OCI-LY3 (cell line): ENCODE measurements at regions not wholly inside any gene's neighbourhood (a gene's known extent, or its start where the extent isn't known, plus 50 kb on each side); places are given as distances from the start of the nearest gene placed in this dataset.

Experiments
- H2AFZ ChIP-seq: fragments of 200-600, 300-600 bp; shearing (Covaris generic); 2 replicates; pipeline ENCODE4 v1.6.0; 2014; ENCODE audit warnings: antibody characterized with exemption, low read depth, low read length
- H3K27ac ChIP-seq: fragments of 200-600, 300-600 bp; sonication (generic); 2 replicates; pipeline ENCODE4 v1.5.1; 2014; ENCODE audit warnings: mild to moderate bottlenecking, low read length, moderate library complexity, mixed read lengths
- H3K27me3 ChIP-seq: fragments of 200-600, 300-600 bp; sonication (generic); 2 replicates; pipeline ENCODE4 v1.6.1; 2014; ENCODE audit warnings: low read depth, low read length, mixed read lengths
- H3K36me3 ChIP-seq: fragments of 200-600, 300-600 bp; sonication (generic); replicated peaks from 2 replicates; pipeline ENCODE3; 2014; ENCODE audit warnings: low read depth, low read length, mixed read lengths
- H3K4me1 ChIP-seq: fragments of 300-600, 200-600 bp; sonication (generic); 2 replicates; pipeline ENCODE4 v1.6.1; 2014; ENCODE audit warnings: low read length, mixed read lengths
- H3K4me2 ChIP-seq: fragments of 200-600, 300-600 bp; sonication (generic); 2 replicates; pipeline ENCODE4 v1.6.1; 2014; ENCODE audit warnings: low read length, mixed read lengths
- H3K4me3 ChIP-seq: fragments of 300-600, 200-600 bp; sonication (generic); 2 replicates; pipeline ENCODE4 v1.5.1; 2014; ENCODE audit warnings: antibody characterized with exemption, mild to moderate bottlenecking, low read length, moderate library complexity
- H3K79me2 ChIP-seq: fragments of 300-600, 200-600 bp; shearing (Covaris generic); 2 replicates; pipeline ENCODE4 v1.6.1; 2014; ENCODE audit warnings: mild to moderate bottlenecking, low read length, mixed read lengths
- H3K9ac ChIP-seq: fragments of 300-600, 200-600 bp; shearing (Covaris generic); 2 replicates; pipeline ENCODE4 v1.6.0; 2014; ENCODE audit warnings: mild to moderate bottlenecking, low read length, moderate library complexity
- H3K9me3 ChIP-seq: fragments of 200-600, 300-600 bp; shearing (Covaris generic); 2 replicates; pipeline ENCODE4 v1.6.1; 2014; ENCODE audit warnings: low read length, mixed read lengths; ENCODE audit not compliant: insufficient read depth
- H4K20me1 ChIP-seq: fragments of 200-600, 300-600 bp; sonication (generic); 2 replicates; pipeline ENCODE4 v1.6.1; 2016; ENCODE audit warnings: low read length, mixed read lengths; ENCODE audit not compliant: insufficient read depth
- CTCF ChIP-seq: fragments of 200-600, 300-600 bp; sonication (generic); IDR thresholded peaks from 2 replicates; pipeline ENCODE4 v1.5.1; 2014; ENCODE audit warnings: antibody characterized with exemption, low read length, low read depth
- EZH2phosphoT487 ChIP-seq: fragments of 200-600 bp; shearing (Covaris generic); IDR thresholded peaks from 2 replicates; pipeline ENCODE4 v1.6.1; 2018; ENCODE audit warnings: antibody characterized with exemption, mixed run types, low read depth

GRCh38 chr22:49566141-49566541, 261.5 kb downstream of the BRD1 start:
- Histone ChIP-seq H3K9me3 (no peaks in the 10 kb centered on the region), H3K4me2 (no peak overlapping the region), H2AFZ (no peak overlapping the region)

GRCh38 chr22:49565516-49565855, 262.2 kb downstream of the BRD1 start:
- H3K9me3 ChIP-seq: no peaks in the 10 kb centered on the region
- H3K9ac ChIP-seq: no peak overlapping the region
- no peaks in the 10 kb centered on the region for H3K4me1 ChIP-seq
- no peak overlapping the region for H3K4me2 ChIP-seq
- no peak overlapping the region for H2AFZ ChIP-seq
- peaks cover 5% of the 10 kb centered on the region; the same call in 1 of the 2 replicates for H4K20me1 ChIP-seq
- H3K36me3 ChIP-seq: no peaks in the 10 kb centered on the region
- no peak overlapping the region for H3K4me3 ChIP-seq
- no peak overlapping the region for H3K27ac ChIP-seq
- no peaks in the 10 kb centered on the region for H3K79me2 ChIP-seq
- H3K27me3 ChIP-seq: no peaks in the 10 kb centered on the region
- no peak for TF ChIP-seq EZH2phosphoT487
- no peak for TF ChIP-seq CTCF

More at GRCh38 chr22:49566141-49566541, 261.5 kb downstream of the BRD1 start:
- Histone ChIP-seq H3K27me3 (no peaks in the 10 kb centered on the region), H3K79me2 (no peaks in the 10 kb centered on the region), H3K4me3 (no peak overlapping the region), H3K9ac (no peak overlapping the region), H3K27ac (no peak overlapping the region), H3K36me3 (no peaks in the 10 kb centered on the region), H4K20me1 (peaks cover 5% of the 10 kb centered on the region; the same call in 1 of the 2 replicates), H3K4me1 (no peaks in the 10 kb centered on the region)
- no peak for TF ChIP-seq EZH2phosphoT487
- no peak for TF ChIP-seq CTCF

- Histone ChIP-seq H3K27ac (no peak overlapping the region), H3K79me2 (no peaks in the 10 kb centered on the region), H4K20me1 (peaks cover 5% of the 10 kb centered on the region; the same call in 1 of the 2 replicates), H2AFZ (no peak overlapping the region), H3K4me2 (no peak overlapping the region), H3K9ac (no peak overlapping the region), H3K36me3 (no peaks in the 10 kb centered on the region), H3K27me3 (no peaks in the 10 kb centered on the region), H3K9me3 (no peaks in the 10 kb centered on the region), H3K4me3 (no peak overlapping the region), H3K4me1 (no peaks in the 10 kb centered on the region)
- TF ChIP-seq CTCF (no peak), EZH2phosphoT487 (no peak)
Observed at GRCh38 chr22:49564666-49565515, 262.8 kb downstream of the BRD1 start.

- TF ChIP-seq EZH2phosphoT487: no peak
- TF ChIP-seq CTCF: no peak
- Histone ChIP-seq H3K4me3 (no peak overlapping the region), H3K36me3 (no peaks in the 10 kb centered on the region), H3K4me2 (no peak overlapping the region), H4K20me1 (peaks cover 5% of the 10 kb centered on the region; the same call in 1 of the 2 replicates), H3K27ac (no peak overlapping the region), H2AFZ (no peak overlapping the region), H3K27me3 (no peaks in the 10 kb centered on the region), H3K9ac (no peak overlapping the region), H3K79me2 (no peaks in the 10 kb centered on the region), H3K9me3 (no peaks in the 10 kb centered on the region), H3K4me1 (no peaks in the 10 kb centered on the region)
Observed at GRCh38 chr22:49564054-49564453, 263.6 kb downstream of the BRD1 start.
